ENCODE measurements at regions not wholly inside any gene's neighbourhood (a gene's known extent, or its start where the extent isn't known, plus 50 kb on each side); places are given as distances from the start of the nearest gene placed in this dataset.

DNA sequence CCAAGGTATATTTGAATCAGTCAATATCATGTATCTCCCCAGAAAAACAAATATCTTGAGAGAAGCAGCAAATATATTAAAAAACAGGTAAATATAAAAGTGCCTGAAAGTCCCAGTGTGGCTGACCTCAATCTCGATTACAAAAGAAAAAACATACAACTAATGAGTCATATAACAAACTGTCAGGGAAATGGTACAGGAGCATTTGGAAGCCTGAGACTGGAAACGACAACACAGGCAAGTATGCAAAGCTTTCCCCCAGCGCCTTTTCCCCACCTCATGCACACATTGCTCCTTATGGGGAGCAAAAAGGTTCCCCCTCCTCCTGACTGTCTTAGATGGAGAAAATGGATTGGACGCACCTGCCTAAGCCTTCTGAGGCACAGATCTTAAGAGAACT, 230.7 kb downstream of the TMX3 start:
- Mint-ChIP-seq H3K4me1 (no peaks in the 10 kb centered on the region), H3K27ac (no peak overlapping the region), H3K27me3 (no peaks in the 10 kb centered on the region), H3K9me3 (no peaks in the 10 kb centered on the region), H3K4me3 (no peak overlapping the region), H3K36me3 (ENCODE audit: low read depth) (no peaks in the 10 kb centered on the region)
- TF ChIP-seq, protein P1, sequence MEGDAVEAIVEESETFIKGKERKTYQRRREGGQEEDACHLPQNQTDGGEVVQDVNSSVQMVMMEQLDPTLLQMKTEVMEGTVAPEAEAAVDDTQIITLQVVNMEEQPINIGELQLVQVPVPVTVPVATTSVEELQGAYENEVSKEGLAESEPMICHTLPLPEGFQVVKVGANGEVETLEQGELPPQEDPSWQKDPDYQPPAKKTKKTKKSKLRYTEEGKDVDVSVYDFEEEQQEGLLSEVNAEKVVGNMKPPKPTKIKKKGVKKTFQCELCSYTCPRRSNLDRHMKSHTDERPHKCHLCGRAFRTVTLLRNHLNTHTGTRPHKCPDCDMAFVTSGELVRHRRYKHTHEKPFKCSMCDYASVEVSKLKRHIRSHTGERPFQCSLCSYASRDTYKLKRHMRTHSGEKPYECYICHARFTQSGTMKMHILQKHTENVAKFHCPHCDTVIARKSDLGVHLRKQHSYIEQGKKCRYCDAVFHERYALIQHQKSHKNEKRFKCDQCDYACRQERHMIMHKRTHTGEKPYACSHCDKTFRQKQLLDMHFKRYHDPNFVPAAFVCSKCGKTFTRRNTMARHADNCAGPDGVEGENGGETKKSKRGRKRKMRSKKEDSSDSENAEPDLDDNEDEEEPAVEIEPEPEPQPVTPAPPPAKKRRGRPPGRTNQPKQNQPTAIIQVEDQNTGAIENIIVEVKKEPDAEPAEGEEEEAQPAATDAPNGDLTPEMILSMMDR (IDR thresholded peaks at IDR 0.05), result no peak
- no peak for DNase-seq
- ChIA-PET POLR2A (no interaction called here), CTCF (no interaction called here)
- no peak for ATAC-seq (ENCODE audit: low read depth)
- intact Hi-C loops (cut with micrococcal nuclease), result no loop called here

DNA sequence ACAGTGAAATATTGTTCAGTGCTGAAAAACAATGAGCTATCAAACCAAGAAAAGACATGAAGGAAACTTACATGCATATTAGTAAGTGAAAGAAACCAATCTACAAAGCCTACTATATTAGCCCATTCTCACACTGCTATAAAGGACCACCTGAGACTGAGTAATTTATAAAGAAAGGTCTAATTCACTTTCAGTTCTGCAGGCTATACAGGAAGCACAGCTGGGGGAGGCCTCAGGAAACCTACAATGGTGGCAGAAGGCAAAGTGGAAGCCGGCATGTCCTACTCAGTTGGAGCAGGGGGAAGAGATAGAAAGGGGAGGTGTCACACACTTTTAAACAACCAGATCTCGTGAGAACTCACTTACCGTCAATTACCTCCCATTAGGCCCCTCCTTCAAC, 232.1 kb downstream of the TMX3 start:
- intact Hi-C loops (cut with micrococcal nuclease), result no loop called here
- CTCF ChIA-PET, result no interaction called here
- H3K9me3 Mint-ChIP-seq, result no peaks in the 10 kb centered on the region
- DNase-seq, result no peak
- H3K4me3 Mint-ChIP-seq, result no peak overlapping the region
- no peak overlapping the region for H3K27ac Mint-ChIP-seq
- POLR2A ChIA-PET, result no interaction called here
- no peaks in the 10 kb centered on the region for H3K36me3 Mint-ChIP-seq (ENCODE audit: low read depth)
- TF ChIP-seq, protein P1 (IDR thresholded peaks at IDR 0.05), result no peak
- no peaks in the 10 kb centered on the region for H3K4me1 Mint-ChIP-seq
- no peaks in the 10 kb centered on the region for H3K27me3 Mint-ChIP-seq
- no peak for ATAC-seq (ENCODE audit: low read depth)

DNA sequence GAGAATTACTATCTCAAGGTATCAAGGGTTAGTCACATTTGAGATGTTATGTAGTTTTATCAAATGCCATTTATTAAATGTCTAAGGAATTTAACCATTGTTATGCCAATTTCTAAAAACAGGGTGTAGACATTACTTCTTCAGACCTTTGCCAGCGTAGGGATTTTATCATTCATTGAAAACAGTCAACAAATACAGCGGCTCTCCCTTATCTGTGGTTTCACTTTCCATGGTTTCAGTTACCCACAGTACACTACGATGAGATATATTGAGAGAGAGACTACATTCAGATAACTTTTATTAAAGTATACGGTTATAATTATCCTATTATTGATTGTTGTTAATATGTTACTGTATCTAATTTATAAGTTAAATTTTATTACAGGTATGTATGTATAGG, 234.7 kb downstream of the TMX3 start:
- TF ChIP-seq, protein P1 (IDR thresholded peaks at IDR 0.05), result no peak
- Mint-ChIP-seq H3K27me3 (no peaks in the 10 kb centered on the region), H3K27ac (no peak overlapping the region), H3K4me1 (no peaks in the 10 kb centered on the region), H3K4me3 (no peak overlapping the region), H3K36me3 (ENCODE audit: low read depth) (no peaks in the 10 kb centered on the region), H3K9me3 (no peaks in the 10 kb centered on the region)
- no peak for ATAC-seq (ENCODE audit: low read depth)
- no peak for DNase-seq
- intact Hi-C loops (cut with micrococcal nuclease), result no loop called here
- CTCF ChIA-PET, result no interaction called here
- POLR2A ChIA-PET, result no interaction called here

DNA sequence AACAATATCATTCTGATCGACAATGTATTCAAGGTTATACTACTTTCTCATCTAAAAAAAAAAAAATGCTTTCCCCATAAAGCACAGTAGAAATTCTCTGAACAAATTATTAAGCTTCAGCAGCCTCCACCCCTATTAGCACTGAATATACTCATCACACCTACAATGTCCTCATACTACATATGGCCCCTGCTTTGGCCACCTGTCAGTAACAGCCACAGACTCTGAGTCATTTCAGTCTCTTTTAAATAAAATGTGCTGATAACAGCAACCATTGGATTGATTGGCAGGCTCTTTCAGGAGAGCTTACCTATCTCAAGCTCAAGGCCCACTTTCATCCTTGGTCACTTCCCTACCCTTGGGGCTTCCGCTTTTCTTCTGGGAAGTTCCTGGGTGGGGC, 236.7 kb downstream of the TMX3 start:
- Mint-ChIP-seq H3K36me3 (ENCODE audit: low read depth) (no peaks in the 10 kb centered on the region), H3K27me3 (no peaks in the 10 kb centered on the region), H3K27ac (no peak overlapping the region), H3K4me3 (no peak overlapping the region), H3K9me3 (no peaks in the 10 kb centered on the region), H3K4me1 (no peaks in the 10 kb centered on the region)
- TF ChIP-seq, protein P1 (IDR thresholded peaks at IDR 0.05), result no peak
- DNase-seq (no peak), ATAC-seq (ENCODE audit: low read depth) (no peak)
- ChIA-PET POLR2A (no interaction called here), CTCF (no interaction called here)
- intact Hi-C loops (cut with micrococcal nuclease), result no loop called here

- CTCF ChIA-PET, result no interaction called here
Observed at GRCh38 chr18:68475883-68476282, 239.0 kb downstream of the TMX3 start.

More at GRCh38 chr18:68475883-68476282, 239.0 kb downstream of the TMX3 start:
- intact Hi-C loops (cut with micrococcal nuclease), result no loop called here
- no peaks in the 10 kb centered on the region for H3K4me1 Mint-ChIP-seq
- H3K36me3 Mint-ChIP-seq (ENCODE audit: low read depth), result no peaks in the 10 kb centered on the region
- POLR2A ChIA-PET, result no interaction called here
- DNase-seq (no peak), ATAC-seq (ENCODE audit: low read depth) (no peak)
- H3K9me3 Mint-ChIP-seq, result no peaks in the 10 kb centered on the region
- TF ChIP-seq, protein P1 (IDR thresholded peaks at IDR 0.05), result no peak
- H3K4me3 Mint-ChIP-seq, result no peak overlapping the region
- H3K27me3 Mint-ChIP-seq, result no peaks in the 10 kb centered on the region
- H3K27ac Mint-ChIP-seq, result no peak overlapping the region
